Caco-2 (cell line): ENCODE measurements at regions not wholly inside any gene's neighbourhood (a gene's known extent, or its start where the extent isn't known, plus 50 kb on each side); places are given as distances from the start of the nearest gene placed in this dataset.

Source experiments
- BruUV-seq: library from RNA; stranded (reverse); fragments of 400-500 nt; replicated peaks from 2 replicates; lab custom pipeline; 2021; lab: Mats Ljungman, UMichigan
- CTCF ChIA-PET: fragments of 300-600 bp; sonication (Branson Sonifier 250); formaldehyde crosslinking; loops from one replicate; lab custom pipeline; 2022; ENCODE audit warnings: antibody characterized with exemption; lab: Charles Lee
- POLR2A ChIA-PET: fragments of 300-600 bp; sonication (Branson Sonifier 250); formaldehyde crosslinking; loops from one replicate; lab custom pipeline; 2022; ENCODE audit warnings: antibody characterized with exemption; lab: Charles Lee
- DNase-seq, 2 experiments: peaks; one replicate each; pipeline versions ENCODE4 v3.0.0 to v3.0.0-alpha.2; 2020 to 2022
- H3K27me3 ChIP-seq: replicated peaks from 2 replicates; pipeline ENCODE4 v1.6.0; 2011; ENCODE audit warnings: low read length; ENCODE audit not compliant: control insufficient read depth, insufficient read depth
- H3K36me3 ChIP-seq: 2 replicates; pipeline ENCODE4 v1.5.1; 2011; ENCODE audit warnings: low read length; ENCODE audit not compliant: control insufficient read depth, insufficient read depth
- H3K4me1 ChIP-seq: fragments of 250-450 bp; sonication (Bioruptor Pico); 2 replicates; pipeline ENCODE4 v1.5.1; 2020; ENCODE audit warnings: mild to moderate bottlenecking
- H3K4me3 ChIP-seq: 2 replicates; pipeline ENCODE4 v1.5.1; 2011; ENCODE audit warnings: low read depth, mild to moderate bottlenecking, control low read depth, low read length
- H3K9me3 ChIP-seq: fragments of 250-450 bp; sonication (Bioruptor Pico); 2 replicates; pipeline ENCODE4 v1.5.1; 2020; ENCODE audit warnings: mild to moderate bottlenecking, moderate library complexity
- H3K27ac Mint-ChIP-seq: one replicate; pipeline ENCODE4 v1.8.0; 2022; ENCODE audit warnings: mixed read lengths; ENCODE audit not compliant: unreplicated experiment
- H3K27me3 Mint-ChIP-seq: one replicate; pipeline ENCODE4 v1.8.0; 2022; ENCODE audit warnings: mixed read lengths; ENCODE audit not compliant: insufficient read depth, unreplicated experiment
- H3K36me3 Mint-ChIP-seq: one replicate; pipeline ENCODE4 v1.8.0; 2022; ENCODE audit warnings: mild to moderate bottlenecking, mixed read lengths; ENCODE audit not compliant: insufficient read depth, unreplicated experiment
- H3K4me1 Mint-ChIP-seq: one replicate; pipeline ENCODE4 v1.8.0; 2022; ENCODE audit warnings: low read depth, mixed read lengths; ENCODE audit not compliant: unreplicated experiment
- H3K4me3 Mint-ChIP-seq: one replicate; pipeline ENCODE4 v1.8.0; 2022; ENCODE audit warnings: mild to moderate bottlenecking, moderate library complexity, mixed read lengths; ENCODE audit not compliant: unreplicated experiment
- H3K9me3 Mint-ChIP-seq: one replicate; pipeline ENCODE4 v1.8.0; 2022; ENCODE audit warnings: mixed read lengths; ENCODE audit not compliant: unreplicated experiment
- CTCF ChIP-seq, 2 experiments: fragments of 200-600 bp in 1 of 2; IDR thresholded peaks; 1 replicate in 1 of 2; 2 replicates in 1 of 2; pipeline versions ENCODE4 v1.5.1 to v1.8.0; 2011 to 2022; ENCODE audit warnings: antibody characterized with exemption in 1 of 2, control low read depth in 1 of 2, inconsistent platforms in 1 of 2, low read depth in 1 of 2, low read length in 1 of 2, mild to moderate bottlenecking in 1 of 2, moderate library complexity in 1 of 2; ENCODE audit not compliant: insufficient read depth in 1 of 2, severe bottlenecking in 1 of 2, unreplicated experiment in 1 of 2
- intact Hi-C: fragments of 100-400 bp; cut with micrococcal nuclease; formaldehyde crosslinking; loops from one replicate; pipeline ENCODE4 v1.10.0; 2022; ENCODE audit not compliant: unreplicated experiment

- no peak overlapping the region for H3K4me3 ChIP-seq
- H3K9me3 ChIP-seq: no peaks in the 10 kb centered on the region
- H3K36me3 ChIP-seq: no peaks in the 10 kb centered on the region
- peaks cover 59% of the 10 kb centered on the region for H3K4me1 Mint-ChIP-seq
- H3K27me3 Mint-ChIP-seq: no peaks in the 10 kb centered on the region
- peaks cover 21% of the 10 kb centered on the region for H3K36me3 Mint-ChIP-seq
- POLR2A ChIA-PET: no interaction called here
- intact Hi-C loops: no loop called here
- H3K27ac Mint-ChIP-seq: peak overlapping the region; percentile 93
- H3K4me1 ChIP-seq: peaks cover 84% of the 10 kb centered on the region
- CTCF ChIA-PET: no interaction called here
- no peak overlapping the region for H3K4me3 Mint-ChIP-seq
- H3K9me3 Mint-ChIP-seq: no peaks in the 10 kb centered on the region
- no peaks in the 10 kb centered on the region for H3K27me3 ChIP-seq
- TSS peak; percentile 52 for BruUV-seq
- no peak for DNase-seq
- no peak for TF ChIP-seq CTCF (IDR thresholded peaks at IDR 0.05; ENCODE audit: insufficient read depth in 1 of 2, low read depth in 1 of 2, low read length in 1 of 2, severe bottlenecking in 1 of 2, unreplicated experiment in 1 of 2)
Measured at GRCh38 chr2:215687149-215688031, 251.5 kb upstream of the FN1 start.

- intact Hi-C loops: loop anchor here (2.0 kb wide), 2 partner anchors 141 to 191 kb away; no protein-coding TSS in a partner anchor
- Mint-ChIP-seq H3K9me3 (no peaks in the 10 kb centered on the region), H3K36me3 (peaks cover 39% of the 10 kb centered on the region), H3K4me3 (peak overlapping the region; percentile 58), H3K27ac (peak overlapping the region; percentile 93), H3K27me3 (no peaks in the 10 kb centered on the region), H3K4me1 (peaks cover 60% of the 10 kb centered on the region)
- TF ChIP-seq CTCF (IDR thresholded peaks at IDR 0.05; ENCODE audit: insufficient read depth in 1 of 2, low read depth in 1 of 2, low read length in 1 of 2, severe bottlenecking in 1 of 2, unreplicated experiment in 1 of 2): no peak
- POLR2A ChIA-PET: interaction anchor here (0.8 to 1.4 kb wide), 3 partner anchors 8 to 27 kb away, joined by 3 to 5 read pairs (median 5); no protein-coding TSS in a partner anchor
- Histone ChIP-seq H3K27me3 (no peaks in the 10 kb centered on the region), H3K9me3 (no peaks in the 10 kb centered on the region), H3K4me1 (peaks cover 83% of the 10 kb centered on the region), H3K4me3 (no peak overlapping the region), H3K36me3 (no peaks in the 10 kb centered on the region)
- DNase-seq: no peak
- CTCF ChIA-PET: interaction anchor here (1.0 kb wide), 1 partner anchor 109 kb away, joined by 3 read pairs; no protein-coding TSS in a partner anchor
- BruUV-seq: TSS peak; percentile 22
Measured at GRCh38 chr2:215685238-215685990, 249.5 kb upstream of the FN1 start.
